BLaER1 treated with 17β-estradiol and CSF1 and Interleukin-3, amounts not matched to agents 10 nM and 100 nM (cell line): ENCODE measurements at regions not wholly inside any gene's neighbourhood (a gene's known extent, or its start where the extent isn't known, plus 50 kb on each side); places are given as distances from the start of the nearest gene placed in this dataset.

ENCODE experiments used
- H3K27ac ChIP-seq, 11 experiments: shearing (Covaris generic); formaldehyde crosslinking; 2 replicates each; pipeline ENCODE4 v1.8.1; 2022
- H3K27me3 ChIP-seq, 11 experiments: shearing (Covaris generic); formaldehyde crosslinking; 2 replicates each; pipeline ENCODE4 v1.8.1; 2022
- H3K36me3 ChIP-seq, 11 experiments: shearing (Covaris generic); formaldehyde crosslinking; 2 replicates each; pipeline ENCODE4 v1.8.1; 2022
- H3K4me1 ChIP-seq, 10 experiments: shearing (Covaris generic); formaldehyde crosslinking; 2 replicates each; pipeline ENCODE4 v1.8.1; 2022
- H3K4me2 ChIP-seq, 11 experiments: shearing (Covaris generic); formaldehyde crosslinking; 2 replicates each; pipeline ENCODE4 v1.8.1; 2022
- H3K4me3 ChIP-seq, 10 experiments: shearing (Covaris generic); formaldehyde crosslinking; 2 replicates each; pipeline ENCODE4 v1.8.1; 2022
- H3K9ac ChIP-seq, 11 experiments: shearing (Covaris generic); formaldehyde crosslinking; 2 replicates each; pipeline ENCODE4 v1.8.1; 2022
- H3K9me3 ChIP-seq, 11 experiments: shearing (Covaris generic); formaldehyde crosslinking; replicated peaks in 1 of 11; 2 replicates each; pipeline ENCODE4 v1.8.1; 2022
- H4K20me1 ChIP-seq, 11 experiments: shearing (Covaris generic); formaldehyde crosslinking; 2 replicates each; pipeline ENCODE4 v1.8.1; 2022
- Cebpa-rat ChIP-seq, 11 experiments: shearing (Covaris generic); IDR thresholded peaks; 2 replicates each; pipeline ENCODE4 v1.8.1; 2022

DNA sequence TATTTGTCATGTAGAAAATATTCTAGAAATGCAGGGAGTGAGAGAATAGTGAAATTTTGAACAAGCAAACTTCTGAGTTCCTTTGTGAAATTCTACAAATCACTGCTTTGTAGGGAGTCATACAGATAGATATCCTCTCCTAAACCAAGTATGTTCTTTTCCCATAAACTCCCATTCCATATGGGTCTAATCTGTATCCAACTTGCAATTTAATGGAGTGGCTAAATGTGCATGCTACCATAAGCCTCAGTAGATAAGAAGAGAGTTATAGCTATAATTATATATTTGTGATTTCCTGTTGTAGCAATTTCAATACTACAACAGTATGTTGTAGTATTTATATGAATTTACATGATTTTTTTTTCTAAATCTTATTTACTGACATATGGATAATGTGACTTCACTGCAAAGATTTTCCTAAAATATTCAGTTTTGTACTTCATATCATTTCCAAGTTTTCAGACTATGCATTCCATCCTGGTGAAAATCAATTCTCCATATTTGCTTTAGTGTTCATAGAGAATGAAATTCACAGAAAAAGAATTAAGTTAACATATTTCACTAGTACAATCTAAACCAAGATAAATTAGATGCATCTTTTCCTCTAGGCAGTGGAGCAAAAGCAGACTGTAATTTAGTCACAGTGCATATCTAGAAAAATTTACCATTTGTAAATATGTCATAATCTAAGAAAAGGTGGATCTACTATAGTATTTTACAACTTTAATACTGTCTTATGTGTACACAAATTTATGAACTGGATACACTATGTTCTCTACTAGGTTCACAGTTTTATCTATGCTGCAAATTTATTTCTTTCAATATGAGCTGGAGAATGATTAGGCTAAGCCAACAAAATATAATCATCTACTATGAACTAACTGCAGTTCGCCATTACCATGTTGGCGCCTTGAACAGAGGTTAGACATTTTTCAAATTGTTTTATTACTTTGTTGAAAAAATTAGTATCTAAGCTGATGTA lies 372.9 kb upstream of the NDST3 start:
- Histone ChIP-seq H4K20me1 (no peaks in the 10 kb centered on the region), H3K4me2 (no peak overlapping the region), H3K4me1 (no peaks in the 10 kb centered on the region), H3K4me3 (no peak overlapping the region), H3K27me3 (no peaks in the 10 kb centered on the region), H3K27ac (no peak overlapping the region), H3K36me3 (no peaks in the 10 kb centered on the region), H3K9me3 (no peaks in the 10 kb centered on the region), H3K9ac (no peak overlapping the region)
- TF ChIP-seq Cebpa-rat (IDR thresholded peaks at IDR 0.05), result no peak

GRCh38 chr4:117664706-117665444 lies 369.4 kb upstream of the NDST3 start:
- H4K20me1 ChIP-seq, result no peaks in the 10 kb centered on the region
- no peaks in the 10 kb centered on the region for H3K36me3 ChIP-seq

GRCh38 chr4:117676153-117676552 lies 358.1 kb upstream of the NDST3 start:
- H3K4me3 ChIP-seq, result no peak overlapping the region
- no peaks in the 10 kb centered on the region for H3K4me1 ChIP-seq
- H4K20me1 ChIP-seq, result no peaks in the 10 kb centered on the region

More at GRCh38 chr4:117664706-117665444, 369.4 kb upstream of the NDST3 start:
- Histone ChIP-seq H3K4me2 (no peak overlapping the region), H3K9me3 (no peaks in the 10 kb centered on the region), H3K9ac (no peak overlapping the region), H3K27me3 (no peaks in the 10 kb centered on the region), H3K4me1 (no peaks in the 10 kb centered on the region), H3K4me3 (no peak overlapping the region), H3K27ac (no peak overlapping the region)
- no peak for TF ChIP-seq Cebpa-rat (IDR thresholded peaks at IDR 0.05)

GRCh38 chr4:117678861-117679260 lies 355.4 kb upstream of the NDST3 start:
- Histone ChIP-seq H3K4me3 (no peak overlapping the region), H3K36me3 (no peaks in the 10 kb centered on the region), H4K20me1 (no peaks in the 10 kb centered on the region), H3K4me2 (no peak overlapping the region), H3K27ac (no peak overlapping the region), H3K9me3 (no peaks in the 10 kb centered on the region), H3K4me1 (no peaks in the 10 kb centered on the region), H3K27me3 (no peaks in the 10 kb centered on the region), H3K9ac (no peak overlapping the region)
- no peak for TF ChIP-seq Cebpa-rat (IDR thresholded peaks at IDR 0.05)

More at GRCh38 chr4:117676153-117676552, 358.1 kb upstream of the NDST3 start:
- H3K27ac ChIP-seq, result no peak overlapping the region
- H3K9ac ChIP-seq, result no peak overlapping the region
- H3K9me3 ChIP-seq, result no peaks in the 10 kb centered on the region
- H3K4me2 ChIP-seq, result no peak overlapping the region
- no peak for TF ChIP-seq Cebpa-rat (IDR thresholded peaks at IDR 0.05)
- no peaks in the 10 kb centered on the region for H3K36me3 ChIP-seq
- H3K27me3 ChIP-seq, result no peaks in the 10 kb centered on the region

- H3K4me2 ChIP-seq, result peak overlapping the region in 2 of 11 experiments; percentile 16 to 61; a peak in 2 of 22 replicates
- H3K4me1 ChIP-seq, result peaks cover 0 to 9% (median 0%) of the 10 kb centered on the region in 10 experiments; a peak in 6 of 20 replicates
- no peaks in the 10 kb centered on the region for H3K9me3 ChIP-seq
- H3K27ac ChIP-seq, result no peak overlapping the region
- no peaks in the 10 kb centered on the region for H4K20me1 ChIP-seq
- H3K27me3 ChIP-seq, result no peaks in the 10 kb centered on the region
- H3K9ac ChIP-seq, result no peak overlapping the region
- no peak overlapping the region for H3K4me3 ChIP-seq
- no peaks in the 10 kb centered on the region for H3K36me3 ChIP-seq
- TF ChIP-seq Cebpa-rat (IDR thresholded peaks at IDR 0.05), result no peak
Observed at GRCh38 chr4:117691572-117692351, 342.5 kb upstream of the NDST3 start.

DNA sequence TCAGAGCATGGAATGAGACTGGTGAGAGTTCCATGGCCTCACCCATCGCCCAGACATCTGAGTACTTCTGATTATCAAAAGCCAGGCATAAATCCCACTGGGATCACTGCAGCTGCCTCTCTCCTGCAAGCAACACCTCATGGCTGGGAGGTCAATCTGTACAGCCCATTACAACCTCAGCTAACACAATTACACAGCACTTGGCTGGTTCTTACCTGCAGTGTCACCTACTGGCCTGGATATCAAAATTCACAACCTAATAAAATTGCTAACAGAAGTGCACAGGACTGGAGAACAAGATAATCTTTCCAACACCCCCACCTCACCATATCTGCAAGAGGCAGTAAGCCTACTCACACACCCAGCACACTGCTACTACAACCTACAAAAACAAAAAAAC lies 341.7 kb upstream of the NDST3 start:
- H3K36me3 ChIP-seq, result no peaks in the 10 kb centered on the region
- H3K27me3 ChIP-seq, result no peaks in the 10 kb centered on the region
- no peak overlapping the region for H3K9ac ChIP-seq
- H4K20me1 ChIP-seq, result no peaks in the 10 kb centered on the region
- no peak for TF ChIP-seq Cebpa-rat (IDR thresholded peaks at IDR 0.05)
- no peak overlapping the region for H3K27ac ChIP-seq
- H3K4me2 ChIP-seq, result no peak overlapping the region
- peaks cover 0 to 9% (median 0%) of the 10 kb centered on the region in 10 experiments; a peak in 6 of 20 replicates for H3K4me1 ChIP-seq
- no peak overlapping the region for H3K4me3 ChIP-seq
- no peaks in the 10 kb centered on the region for H3K9me3 ChIP-seq

DNA sequence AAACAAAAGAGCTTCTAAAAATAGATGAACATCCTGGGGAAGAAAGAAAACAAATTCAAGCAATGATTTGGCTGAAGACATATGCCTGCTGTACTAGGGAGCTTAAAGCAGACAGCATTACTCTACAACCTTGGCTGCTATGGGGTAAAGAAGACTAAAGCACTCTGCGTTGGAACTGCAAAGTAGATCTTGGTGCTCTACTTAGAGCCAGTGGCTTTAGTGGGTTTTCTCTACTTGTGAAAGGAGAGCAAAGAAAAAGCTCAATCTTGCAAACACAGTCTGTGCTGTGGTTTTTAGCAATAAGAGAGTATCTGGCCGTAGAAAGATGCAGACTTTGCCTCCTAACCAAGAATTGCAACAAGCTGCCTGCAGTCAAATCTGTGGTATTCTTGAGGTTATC lies 334.7 kb upstream of the NDST3 start:
- Histone ChIP-seq H3K9ac (no peak overlapping the region), H3K36me3 (no peaks in the 10 kb centered on the region), H3K27me3 (no peaks in the 10 kb centered on the region), H3K9me3 (no peaks in the 10 kb centered on the region), H3K4me1 (no peaks in the 10 kb centered on the region), H3K27ac (no peak overlapping the region), H3K4me3 (no peak overlapping the region), H3K4me2 (no peak overlapping the region), H4K20me1 (no peaks in the 10 kb centered on the region)
- TF ChIP-seq Cebpa-rat (IDR thresholded peaks at IDR 0.05), result no peak

GRCh38 chr4:117700111-117700892 lies 334.0 kb upstream of the NDST3 start:
- H3K9me3 ChIP-seq, result no peaks in the 10 kb centered on the region
- H3K4me3 ChIP-seq, result no peak overlapping the region
- no peak overlapping the region for H3K9ac ChIP-seq
- no peaks in the 10 kb centered on the region for H4K20me1 ChIP-seq
- H3K4me1 ChIP-seq, result no peaks in the 10 kb centered on the region
- no peak for TF ChIP-seq Cebpa-rat (IDR thresholded peaks at IDR 0.05)
- H3K36me3 ChIP-seq, result no peaks in the 10 kb centered on the region
- no peak overlapping the region for H3K4me2 ChIP-seq
- H3K27ac ChIP-seq, result no peak overlapping the region
- H3K27me3 ChIP-seq, result no peaks in the 10 kb centered on the region
